Stimulated activated CD4-positive, alpha-beta T cell treated with anti-CD3 and anti-CD28 coated beads, Interleukin-12 subunit alpha, Interleukin-12 subunit beta, amount 100 ng/mL, for 24 hours (primary cell): ENCODE measurements at regions not wholly inside any gene's neighbourhood (a gene's known extent, or its start where the extent isn't known, plus 50 kb on each side); places are given as distances from the start of the nearest gene placed in this dataset.
"Not testable (repeated sequence)": the region's sequence is repeated elsewhere in the genome, so short reads cannot be mapped to it uniquely, and the experiment has no call there.

Source experiments
- DNase-seq, 2 experiments: peaks; one replicate each; pipeline ENCODE4 v3.0.0-alpha.2; 2020; ENCODE audit warnings: low read depth in 2 of 2

DNA sequence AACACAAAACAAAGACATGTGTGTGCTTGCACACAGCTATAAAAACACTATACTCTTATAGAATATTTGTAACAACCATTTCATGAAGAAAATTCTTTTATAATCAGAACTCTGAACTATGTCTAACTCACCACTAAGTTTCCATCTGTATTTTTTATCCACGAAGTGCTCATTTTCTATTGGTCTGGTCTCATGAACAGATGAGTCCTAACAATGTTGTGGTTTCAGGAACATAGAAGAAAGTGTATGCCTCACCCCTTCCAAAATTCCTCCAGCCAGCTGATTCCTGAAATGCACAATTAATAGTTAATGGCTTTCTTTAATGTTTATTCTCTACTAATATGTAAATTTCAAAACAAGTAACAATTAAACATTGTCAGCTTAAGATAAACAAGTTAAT, 325.3 kb upstream of the GRAMD2B start:
- no peak for DNase-seq

DNA sequence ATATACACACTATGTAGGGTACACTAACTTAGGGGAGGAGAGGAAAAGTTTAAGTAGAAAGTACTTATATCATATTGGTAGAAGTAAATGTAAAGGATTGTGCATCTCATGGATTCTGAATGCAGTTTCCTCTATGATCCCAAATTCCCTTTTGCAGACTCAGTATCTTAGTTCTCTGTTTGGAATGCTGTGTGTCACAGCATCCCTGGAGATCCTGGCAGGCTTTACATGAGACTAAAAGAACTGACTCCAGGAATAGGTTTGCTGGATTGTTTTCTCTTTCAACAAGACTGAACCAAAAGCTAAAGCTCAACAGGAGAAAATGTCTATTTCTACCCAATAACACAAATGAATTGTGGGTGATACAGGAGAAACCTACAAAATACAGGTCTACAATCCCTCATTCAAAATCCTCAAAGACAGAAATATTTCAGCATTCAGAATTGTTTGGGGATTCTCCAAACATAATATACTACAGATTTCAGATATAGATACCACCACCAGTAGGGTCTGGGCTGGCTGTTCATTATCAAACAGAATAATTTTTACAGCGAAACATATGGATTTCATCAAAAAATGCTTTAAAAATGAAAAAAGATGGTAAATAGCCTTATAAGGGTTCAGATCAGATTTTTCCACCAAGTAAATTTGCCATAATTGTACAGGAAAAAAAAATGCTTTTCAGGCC, 324.7 kb upstream of the GRAMD2B start:
- DNase-seq: no peak

- DNase-seq: no peak
These were observed 324.1 kb upstream of the GRAMD2B start for GRCh38 chr5:126099077-126099476.

DNA sequence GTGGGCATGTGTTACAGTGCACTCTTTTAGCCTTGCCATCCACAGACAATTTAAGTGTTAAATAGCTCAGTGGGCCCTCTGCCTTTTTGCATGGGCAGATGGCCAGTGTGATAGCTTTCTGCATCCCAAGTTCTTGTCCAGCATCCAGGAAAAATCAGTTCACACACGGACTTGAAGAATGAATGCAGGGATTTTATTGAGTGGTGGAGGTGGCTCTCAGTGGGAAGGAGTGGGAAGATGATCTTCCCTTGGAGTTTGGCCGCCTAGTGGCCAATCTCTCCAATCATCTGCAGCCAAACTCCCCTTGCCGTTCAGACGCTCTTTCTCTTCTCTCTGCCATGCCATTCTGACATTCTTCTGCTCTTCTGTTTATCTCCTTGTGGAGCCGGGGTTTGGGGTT, 322.4 kb upstream of the GRAMD2B start:
- no peak for DNase-seq

GRCh38 chr5:126101901-126102300, 321.3 kb upstream of the GRAMD2B start:
- no peak for DNase-seq

DNA sequence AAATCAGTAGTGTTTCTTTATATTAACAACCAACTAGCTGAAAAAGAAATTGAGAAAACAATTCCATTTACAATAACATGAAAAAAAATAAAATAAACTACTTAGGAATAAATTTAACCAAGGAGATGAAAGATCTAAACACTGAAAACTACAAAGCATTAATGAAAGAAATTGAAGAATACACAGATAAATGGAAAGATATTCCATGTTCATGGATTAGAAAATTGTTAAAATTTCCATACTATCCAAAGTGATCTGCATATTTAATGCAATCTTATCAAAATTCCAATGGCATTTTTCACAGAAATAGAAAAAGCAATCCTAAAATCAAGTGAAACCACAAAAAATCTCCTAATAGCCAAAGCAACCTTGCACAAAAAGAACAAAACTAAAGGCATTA, 320.2 kb upstream of the GRAMD2B start:
- no peak for DNase-seq

DNA sequence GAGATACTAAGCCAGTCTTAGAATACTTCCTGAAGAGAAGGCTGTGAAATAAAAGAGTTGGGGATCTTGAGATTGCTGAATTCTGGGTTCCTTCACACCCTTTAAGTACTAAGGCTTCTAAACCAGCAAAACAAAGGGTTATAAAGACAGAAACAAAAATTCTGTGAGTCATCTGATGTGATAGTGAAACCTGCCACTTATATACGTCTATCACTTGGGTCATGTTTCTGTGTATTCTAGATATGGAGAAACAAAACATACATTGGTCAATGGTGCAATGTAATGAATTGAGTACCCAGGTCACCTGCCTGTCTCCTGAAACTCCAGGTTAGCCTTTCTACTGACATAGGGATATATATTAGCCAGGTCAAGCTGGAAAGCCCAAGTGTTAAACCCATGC, 319.3 kb upstream of the GRAMD2B start:
- no peak for DNase-seq

GRCh38 chr5:126104341-126104740, 318.9 kb upstream of the GRAMD2B start:
- DNase-seq: no peak

- DNase-seq: no peak
These were observed 318.3 kb upstream of the GRAMD2B start for GRCh38 chr5:126104951-126105350.

DNA sequence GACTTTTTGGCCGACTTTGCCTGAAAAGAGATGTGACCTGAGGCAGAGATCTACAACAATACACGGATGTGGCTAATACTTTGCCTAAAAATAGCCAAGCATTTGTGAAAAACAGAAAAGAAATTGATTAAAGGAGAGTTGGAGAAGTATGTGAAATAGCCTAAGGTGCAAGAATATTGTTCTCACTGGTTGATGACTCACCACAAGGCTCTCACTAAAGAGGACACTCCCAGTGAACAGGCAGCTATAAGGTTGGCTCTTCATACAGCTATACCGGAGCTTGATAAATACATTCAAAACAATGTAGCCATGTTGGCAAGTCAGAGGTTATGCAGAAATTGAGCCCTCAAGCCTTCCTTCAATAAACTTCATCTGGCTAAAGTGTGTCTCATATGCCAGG, 317.2 kb upstream of the GRAMD2B start:
- no peak for DNase-seq

GRCh38 chr5:126107381-126107780, 315.8 kb upstream of the GRAMD2B start:
- no peak for DNase-seq

- DNase-seq: no peak
These were observed 314.7 kb upstream of the GRAMD2B start for GRCh38 chr5:126108470-126108869.

- no peak for DNase-seq
These were observed 308.1 kb upstream of the GRAMD2B start for GRCh38 chr5:126115059-126115629.

- DNase-seq: no peak
These were observed 306.2 kb upstream of the GRAMD2B start for GRCh38 chr5:126117044-126117443.

GRCh38 chr5:126119887-126120442, 303.2 kb upstream of the GRAMD2B start:
- DNase-seq: no peak

GRCh38 chr5:126120939-126121338, 302.3 kb upstream of the GRAMD2B start:
- no peak for DNase-seq

DNA sequence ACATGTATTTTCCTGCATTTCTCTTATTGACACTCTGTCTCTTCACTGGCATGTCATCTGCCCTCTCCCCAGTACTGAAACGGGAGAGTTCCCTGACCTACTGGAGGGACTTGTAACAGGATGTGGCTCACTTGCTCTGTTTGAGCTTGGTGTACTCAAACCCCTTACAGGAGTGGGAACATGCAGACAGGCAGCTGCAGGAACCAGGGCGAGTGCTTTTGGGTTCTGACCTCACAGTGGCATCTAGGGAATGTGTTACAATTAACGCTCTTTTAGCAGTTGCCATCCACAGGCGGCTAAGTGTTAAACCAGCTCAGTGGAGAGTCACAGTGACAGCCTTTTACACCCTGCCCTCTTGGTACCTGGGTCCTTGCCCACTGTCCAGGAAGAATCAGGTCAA, 300.3 kb upstream of the GRAMD2B start:
- DNase-seq: no peak

DNA sequence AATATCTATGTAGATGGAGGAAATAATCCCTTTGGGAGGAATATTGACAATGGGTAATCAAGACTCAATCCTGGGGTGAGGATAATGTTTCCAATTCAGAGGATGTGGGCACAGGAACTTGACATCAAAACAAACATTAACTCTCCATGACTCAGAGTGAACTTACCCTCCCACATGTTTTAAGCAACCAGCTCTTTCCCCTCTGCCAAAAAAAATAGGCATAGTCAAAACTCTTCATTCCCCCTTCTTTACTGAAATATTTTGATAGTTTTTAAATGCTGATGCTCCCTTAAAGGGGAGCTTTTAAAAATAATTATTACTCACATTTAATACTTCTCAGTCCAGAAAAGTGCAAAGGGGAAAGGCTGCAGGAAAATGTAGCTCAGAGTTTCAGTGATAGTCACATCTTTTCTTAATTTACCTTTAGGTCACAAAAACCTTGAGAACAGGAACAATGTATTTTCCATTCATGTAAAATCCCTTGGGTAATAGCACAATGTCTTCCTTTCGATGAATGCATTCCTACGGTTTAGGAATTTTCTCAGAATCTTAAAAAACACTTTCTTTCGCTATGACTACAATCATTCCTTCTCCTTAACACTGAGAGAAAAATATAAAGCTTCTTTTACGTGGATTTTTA, 298.4 kb upstream of the GRAMD2B start:
- DNase-seq: no peak

DNA sequence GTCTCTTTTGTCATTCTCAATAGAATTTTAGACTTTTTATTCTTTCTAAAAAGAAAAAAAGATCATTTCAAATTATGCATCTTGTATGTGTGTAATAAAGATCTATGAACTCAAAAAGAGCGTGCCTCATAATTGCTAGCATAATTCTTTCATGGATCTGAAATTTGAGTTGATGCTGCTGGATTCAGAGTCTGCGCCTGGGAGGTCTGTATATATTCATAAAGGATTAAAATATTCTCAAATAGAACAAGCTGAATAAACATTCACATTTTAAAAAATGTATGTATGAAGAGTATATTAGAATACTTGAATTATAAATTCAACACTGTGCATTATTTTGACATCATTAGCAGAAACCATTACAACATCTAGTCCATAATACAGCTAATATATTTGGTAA, 297.8 kb upstream of the GRAMD2B start:
- DNase-seq: no peak

DNA sequence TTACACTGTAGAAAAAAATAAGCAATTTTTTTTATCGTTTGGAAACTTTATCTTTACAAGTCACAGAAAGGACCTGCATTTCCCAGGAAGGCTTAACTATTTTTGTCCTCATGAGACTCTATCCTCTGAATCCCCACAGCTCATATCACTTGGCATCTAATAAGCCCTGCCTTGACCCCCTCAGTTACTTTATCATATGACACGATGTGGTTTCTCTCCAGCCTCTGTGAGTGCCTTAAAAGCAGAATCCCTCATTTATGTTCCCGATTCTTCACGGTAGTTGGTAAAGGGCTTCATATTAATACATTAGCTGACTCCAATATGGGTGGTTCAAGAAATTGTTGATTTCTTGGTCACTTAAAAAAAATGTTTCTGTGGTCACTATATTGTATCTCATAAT, 296.6 kb upstream of the GRAMD2B start:
- no peak for DNase-seq

GRCh38 chr5:126127371-126127770, 295.8 kb upstream of the GRAMD2B start:
- not testable (repeated sequence) for DNase-seq

GRCh38 chr5:126129431-126129830, 293.8 kb upstream of the GRAMD2B start:
- no peak for DNase-seq

DNA sequence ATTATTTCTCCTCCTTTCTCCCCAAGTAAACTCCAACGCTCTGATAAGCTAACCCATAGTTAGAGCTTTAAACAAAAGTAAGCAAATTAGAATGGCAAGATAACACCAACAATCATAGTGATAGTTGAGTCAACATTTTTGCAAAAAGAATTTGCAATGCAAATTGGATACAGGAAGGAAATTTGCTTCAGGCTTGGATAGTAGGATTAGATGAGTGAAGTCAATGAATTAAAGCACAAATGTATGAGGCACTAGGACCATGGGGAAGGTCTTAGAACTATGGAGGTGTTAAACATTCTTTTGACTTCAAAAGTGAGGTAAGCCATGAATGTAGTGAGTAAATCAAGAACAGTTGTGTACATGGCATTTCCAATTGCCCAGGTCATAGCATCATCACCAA, 289.8 kb upstream of the GRAMD2B start:
- no peak for DNase-seq
